ENCODE measurements at regions not wholly inside any gene's neighbourhood (a gene's known extent, or its start where the extent isn't known, plus 50 kb on each side); places are given as distances from the start of the nearest gene placed in this dataset.

GRCh38 chr3:109825971-109826810, 488.8 kb upstream of the DPPA4 start:
- DNase-seq (ENCODE audit: low spot score): no peak
- H3K27ac ChIP-seq (ENCODE audit: low read depth in 1 of 2, low read length in 2 of 2): no peak overlapping the region
- H3K4me1 ChIP-seq (ENCODE audit: control insufficient read depth in 4 of 4, insufficient read depth in 4 of 4, low read length in 3 of 4): no peaks in the 10 kb centered on the region
- 75% methylated on average over 7 of the region's 7 CpGs for WGBS
- TF ChIP-seq HNF4A (conservative IDR thresholded peaks at IDR 0.05) (no peak), RAD21 (IDR thresholded peaks at IDR 0.05) (no peak), CTCF (IDR thresholded peaks at IDR 0.05; ENCODE audit: low read depth, low read length, missing input control) (no peak), REST (IDR thresholded peaks at IDR 0.05) (no peak), ZBTB33 (IDR thresholded peaks at IDR 0.05) (no peak), SP1 (IDR thresholded peaks at IDR 0.05) (no peak), EGR1 (IDR thresholded peaks at IDR 0.05; ENCODE audit: low read depth in 2 of 2) (no peak)
- no peak overlapping the region for H3K4me3 ChIP-seq (ENCODE audit: low read depth in 1 of 3, low read length in 3 of 3)
- H3K36me3 ChIP-seq (ENCODE audit: control insufficient read depth in 4 of 4, insufficient read depth in 3 of 4, low read depth in 1 of 4, low read length in 3 of 4): no peaks in the 10 kb centered on the region
- H3K27me3 ChIP-seq (ENCODE audit: control insufficient read depth in 4 of 4, insufficient read depth in 4 of 4, low read length in 3 of 4): no peaks in the 10 kb centered on the region
- H3K9me3 ChIP-seq (ENCODE audit: control insufficient read depth in 4 of 4, low read length in 3 of 4): no peaks in the 10 kb centered on the region
- H3K9ac ChIP-seq (ENCODE audit: low read depth in 1 of 2, low read length in 2 of 2): no peak overlapping the region

- H3K4me1 ChIP-seq (ENCODE audit: control insufficient read depth in 4 of 4, insufficient read depth in 4 of 4, low read length in 3 of 4): no peaks in the 10 kb centered on the region
- no peaks in the 10 kb centered on the region for H3K36me3 ChIP-seq (ENCODE audit: control insufficient read depth in 4 of 4, insufficient read depth in 3 of 4, low read depth in 1 of 4, low read length in 3 of 4)
- H3K27ac ChIP-seq (ENCODE audit: low read depth in 1 of 2, low read length in 2 of 2): no peak overlapping the region
- H3K9me3 ChIP-seq (ENCODE audit: control insufficient read depth in 4 of 4, low read length in 3 of 4): no peaks in the 10 kb centered on the region
- no peak overlapping the region for H3K4me3 ChIP-seq (ENCODE audit: low read depth in 1 of 3, low read length in 3 of 3)
- no peak overlapping the region for H3K9ac ChIP-seq (ENCODE audit: low read depth in 1 of 2, low read length in 2 of 2)
- DNase-seq (ENCODE audit: low spot score): no peak
- TF ChIP-seq NR2F2 (IDR thresholded peaks at IDR 0.05) (no peak), EGR1 (IDR thresholded peaks at IDR 0.05; ENCODE audit: low read depth in 2 of 2) (no peak), RAD21 (IDR thresholded peaks at IDR 0.05) (no peak), SP1 (IDR thresholded peaks at IDR 0.05) (no peak), YY1 (IDR thresholded peaks at IDR 0.05) (no peak), ZBTB33 (IDR thresholded peaks at IDR 0.05) (no peak), GABPA (IDR thresholded peaks at IDR 0.05 in 1 of 2, conservative IDR thresholded peaks at IDR 0.05 in 1 of 2) (no peak), JUND (IDR thresholded peaks at IDR 0.05) (no peak), FOXA2 (IDR thresholded peaks at IDR 0.05) (no peak), HNF4A (conservative IDR thresholded peaks at IDR 0.05) (no peak)
- 58% methylated on average over 9 of the region's 9 CpGs for WGBS
- H3K27me3 ChIP-seq (ENCODE audit: control insufficient read depth in 4 of 4, insufficient read depth in 4 of 4, low read length in 3 of 4): no peaks in the 10 kb centered on the region
These were observed 494.1 kb upstream of the DPPA4 start for GRCh38 chr3:109831403-109831802.
